H1 (cell line): ENCODE measurements at regions not wholly inside any gene's neighbourhood (a gene's known extent, or its start where the extent isn't known, plus 50 kb on each side); places are given as distances from the start of the nearest gene placed in this dataset.

Experiments used
- CTCF ChIA-PET: fragments of 300-600 bp; sonication (Branson Sonifier 250); formaldehyde crosslinking; loops from one replicate; lab custom pipeline; 2021; ENCODE audit not compliant: partially characterized antibody; lab: Charles Lee
- POLR2A ChIA-PET: fragments of 300-600 bp; sonication (Branson Sonifier 250); formaldehyde crosslinking; loops from one replicate; lab custom pipeline; 2021; ENCODE audit warnings: inconsistent platforms; ENCODE audit not compliant: partially characterized antibody; lab: Charles Lee
- DNase-seq, 2 experiments: peaks; one replicate each; pipeline versions ENCODE4 v3.0.0 to v3.0.0-alpha.2; 2010 to 2022; ENCODE audit warnings: low spot score in 2 of 2, low read depth in 1 of 2, mixed read lengths in 1 of 2
- FAIRE-seq: peaks from 2 replicates; lab custom pipeline; 2011; peaks lifted over from hg19 to GRCh38; lab: Jason Lieb, UNC
- H2AFZ ChIP-seq: 2 replicates; pipeline ENCODE4 v1.8.1; 2012; ENCODE audit warnings: low read length, inconsistent platforms
- H2AK5ac ChIP-seq: 2 replicates; pipeline ENCODE4 v1.6.1; 2013; ENCODE audit warnings: low read depth, low read length
- H2BK120ac ChIP-seq: replicated peaks from 2 replicates; pipeline ENCODE3; 2013; ENCODE audit warnings: low read depth, low read length, inconsistent platforms
- H2BK12ac ChIP-seq: 2 replicates; pipeline ENCODE4 v1.6.1; 2013; ENCODE audit warnings: low read depth, low read length
- H2BK15ac ChIP-seq: 2 replicates; pipeline ENCODE4 v1.6.1; 2013; ENCODE audit warnings: low read length
- H2BK20ac ChIP-seq: 2 replicates; pipeline ENCODE4 v1.6.1; 2013; ENCODE audit warnings: low read length
- H2BK5ac ChIP-seq: 2 replicates; pipeline ENCODE4 v1.6.1; 2013; ENCODE audit warnings: low read depth, low read length
- H3K14ac ChIP-seq: 2 replicates; pipeline ENCODE4 v1.6.1; 2013; ENCODE audit warnings: inconsistent platforms; ENCODE audit not compliant: insufficient read length
- H3K18ac ChIP-seq: 2 replicates; pipeline ENCODE4 v1.6.1; 2013; ENCODE audit warnings: low read length; ENCODE audit errors: extremely low read depth
- H3K23ac ChIP-seq: 2 replicates; pipeline ENCODE4 v1.6.1; 2013; ENCODE audit warnings: inconsistent platforms; ENCODE audit not compliant: insufficient read length
- H3K23me2 ChIP-seq: 2 replicates; pipeline ENCODE4 v1.6.1; 2013; ENCODE audit warnings: low read depth, low read length
- H3K27ac ChIP-seq: 2 replicates; pipeline ENCODE4 v1.6.1; 2011; ENCODE audit warnings: low read depth, low read length, inconsistent platforms
- H3K27me3 ChIP-seq, 4 experiments: replicated peaks in 1 of 4; 1 replicate in 1 of 4; 2 replicates in 3 of 4; pipeline versions ENCODE4 v1.6.1 to v1.8.1; 2011 to 2013; ENCODE audit warnings: low read length in 3 of 4, mild to moderate bottlenecking in 3 of 4, inconsistent platforms in 2 of 4, mixed read lengths in 2 of 4, moderate library complexity in 1 of 4; ENCODE audit not compliant: control insufficient read depth in 3 of 4, insufficient read depth in 3 of 4; ENCODE audit errors: extremely low read depth in 1 of 4
- H3K36me3 ChIP-seq, 4 experiments: 2 replicates each; pipeline versions ENCODE4 v1.6.1 to v1.8.1; 2011 to 2013; ENCODE audit warnings: mild to moderate bottlenecking in 4 of 4, low read length in 3 of 4, moderate library complexity in 2 of 4, control low read depth in 1 of 4, inconsistent platforms in 1 of 4; ENCODE audit not compliant: insufficient read depth in 4 of 4, control insufficient read depth in 2 of 4
- H3K4ac ChIP-seq: replicated peaks from 2 replicates; pipeline ENCODE3; 2013; ENCODE audit warnings: low read length, low read depth, mixed read lengths, inconsistent platforms; ENCODE audit not compliant: insufficient read length
- H3K4me1 ChIP-seq, 4 experiments: replicated peaks in 1 of 4; 1 replicate in 1 of 4; 2 replicates in 3 of 4; pipeline versions ENCODE4 v1.6.1 to v1.8.1; 2011 to 2013; ENCODE audit warnings: low read length in 3 of 4, inconsistent platforms in 2 of 4, mixed read lengths in 1 of 4; ENCODE audit not compliant: insufficient read depth in 4 of 4, control insufficient read depth in 3 of 4
- H3K4me2 ChIP-seq, 2 experiments: 2 replicates each; pipeline versions ENCODE4 v1.6.1 to v1.8.1; 2011 to 2013; ENCODE audit warnings: low read depth in 2 of 2, low read length in 2 of 2, control low read depth in 1 of 2, inconsistent platforms in 1 of 2, mild to moderate bottlenecking in 1 of 2; ENCODE audit not compliant: insufficient read depth in 1 of 2
- H3K4me3 ChIP-seq, 4 experiments: fragments of 200-600, 300-600 bp in 1 of 4; sonication (generic), shearing (Covaris generic), sonication (Bioruptor Twin) in 1 of 4; 2 replicates each; pipeline versions ENCODE4 v1.5.1 to v1.8.1; 2011 to 2016; ENCODE audit warnings: low read length in 4 of 4, low read depth in 3 of 4, control low read depth in 2 of 4, inconsistent platforms in 2 of 4, mild to moderate bottlenecking in 2 of 4, mixed read lengths in 1 of 4, moderate library complexity in 1 of 4; ENCODE audit not compliant: insufficient read depth in 2 of 4; ENCODE audit errors: extremely low read depth in 1 of 4
- H3K56ac ChIP-seq: replicated peaks from 2 replicates; pipeline ENCODE3; 2013; ENCODE audit warnings: low read depth, mild to moderate bottlenecking, mixed read lengths, low read length, inconsistent platforms; ENCODE audit not compliant: insufficient read length
- H3K79me1 ChIP-seq: 2 replicates; pipeline ENCODE4 v1.6.1; 2013; ENCODE audit warnings: low read depth, low read length, control low read depth
- H3K79me2 ChIP-seq, 2 experiments: 2 replicates each; pipeline versions ENCODE4 v1.6.1 to v1.8.1; 2012 to 2013; ENCODE audit warnings: low read length in 2 of 2, mild to moderate bottlenecking in 2 of 2, inconsistent platforms in 1 of 2; ENCODE audit not compliant: insufficient read depth in 2 of 2, control insufficient read depth in 1 of 2
- H3K9ac ChIP-seq, 4 experiments: replicated peaks in 1 of 4; 1 replicate in 1 of 4; 2 replicates in 3 of 4; pipeline versions ENCODE4 v1.6.1 to v1.8.1; 2011 to 2013; ENCODE audit warnings: low read depth in 3 of 4, low read length in 3 of 4, control low read depth in 2 of 4, mild to moderate bottlenecking in 2 of 4, moderate library complexity in 2 of 4, inconsistent platforms in 1 of 4; ENCODE audit errors: extremely low read depth in 1 of 4
- H3K9me3 ChIP-seq, 2 experiments: 2 replicates each; pipeline versions ENCODE4 v1.6.1 to v1.8.1; 2012 to 2013; ENCODE audit warnings: mild to moderate bottlenecking in 2 of 2, moderate library complexity in 2 of 2, control low read depth in 1 of 2, inconsistent platforms in 1 of 2, low read depth in 1 of 2, low read length in 1 of 2, mixed read lengths in 1 of 2; ENCODE audit not compliant: insufficient read depth in 2 of 2
- H4K20me1 ChIP-seq, 2 experiments: replicated peaks in 1 of 2; 2 replicates each; pipeline versions ENCODE3 to v1.8.1; 2011 to 2013; ENCODE audit warnings: inconsistent platforms in 2 of 2, low read length in 2 of 2, mild to moderate bottlenecking in 1 of 2; ENCODE audit not compliant: insufficient read depth in 2 of 2, control insufficient read depth in 1 of 2
- H4K5ac ChIP-seq: 2 replicates; pipeline ENCODE4 v1.6.1; 2013; ENCODE audit warnings: low read length, low read depth, mixed read lengths, inconsistent platforms; ENCODE audit not compliant: insufficient read length
- H4K8ac ChIP-seq: 2 replicates; pipeline ENCODE4 v1.8.0; 2013; ENCODE audit warnings: mild to moderate bottlenecking, moderate library complexity, low read length, inconsistent platforms; ENCODE audit not compliant: insufficient read depth; ENCODE audit errors: extremely low read depth
- H4K91ac ChIP-seq: replicated peaks from 2 replicates; pipeline ENCODE3; 2013; ENCODE audit warnings: low read length, mixed read lengths, inconsistent platforms; ENCODE audit not compliant: insufficient read length
- CBX5 ChIP-seq: fragments of 300-800, 300-1000 bp; sonication (generic); IDR thresholded peaks from 2 replicates; pipeline ENCODE4 v1.7.1; 2016; ENCODE audit warnings: antibody characterized with exemption, low read length, low read depth
- CHD2 ChIP-seq: IDR thresholded peaks from 2 replicates; pipeline ENCODE4 v1.6.1; 2012; ENCODE audit warnings: low read length, improper control_type of control experiment
- CREB1 ChIP-seq: IDR thresholded peaks from 2 replicates; pipeline ENCODE4 v1.6.1; 2012; ENCODE audit warnings: inconsistent platforms
- KDM4A ChIP-seq: IDR thresholded peaks from one replicate; pipeline ENCODE4 v1.7.1; 2012; ENCODE audit warnings: low read depth, mild to moderate bottlenecking, moderate library complexity, low read length, inconsistent platforms; ENCODE audit not compliant: severe bottlenecking
- RAD21 ChIP-seq, 2 experiments: IDR thresholded peaks in 1 of 2; conservative IDR thresholded peaks in 1 of 2; 2 replicates each; pipeline ENCODE4 v1.6.1; 2011; ENCODE audit warnings: low read depth in 2 of 2, low read length in 2 of 2, improper control_type of control experiment in 1 of 2, inconsistent platforms in 1 of 2, mild to moderate bottlenecking in 1 of 2, moderate library complexity in 1 of 2
- SAP30 ChIP-seq: fragments of 300-600 bp; sonication (generic); IDR thresholded peaks from 2 replicates; pipeline ENCODE4 v1.7.1; 2012; ENCODE audit warnings: low read length, moderate library complexity, mild to moderate bottlenecking, inconsistent platforms; ENCODE audit not compliant: insufficient read depth, insufficient replicate concordance
- SP1 ChIP-seq: IDR thresholded peaks from 2 replicates; pipeline ENCODE4 v1.6.1; 2011; ENCODE audit warnings: low read depth, low read length
- SUZ12 ChIP-seq: fragments of 200-600 bp; sonication (generic); IDR thresholded peaks from 2 replicates; pipeline ENCODE4 v1.6.1; 2012; ENCODE audit warnings: mild to moderate bottlenecking, inconsistent platforms, low read length, moderate library complexity, mixed read lengths
- TEAD4 ChIP-seq: IDR thresholded peaks from 2 replicates; pipeline ENCODE4 v1.6.1; 2012; ENCODE audit warnings: low read depth, low read length, inconsistent platforms, mixed read lengths
- WGBS, 2 experiments: shearing (Covaris generic) in 1 of 2; methylation state at CpG; one replicate each; pipeline versions ENCODE4 v1.1.6 to v1.1.7; 2013 to 2015; ENCODE audit warnings: low lambda C conversion rate in 2 of 2, mixed read lengths in 2 of 2, inconsistent platforms in 1 of 2, low coverage in 1 of 2, missing lambda C conversion rate in 1 of 2; ENCODE audit not compliant: insufficient replicate concordance in 2 of 2, insufficient coverage in 1 of 2, insufficient read length in 1 of 2; ENCODE audit errors: extremely low coverage in 1 of 2, missing lambda C conversion rate in 1 of 2; 5-methylcytosine and 5-hydroxymethylcytosine counted together
- TF ChIP-seq, protein P1 (sequence below), 3 experiments: IDR thresholded peaks; 1 replicate in 2 of 3; 2 replicates in 1 of 3; pipeline versions ENCODE4 v1.5.1 to v1.6.1; 2011; ENCODE audit warnings: low read length in 3 of 3, mild to moderate bottlenecking in 3 of 3, inconsistent platforms in 2 of 3, low read depth in 1 of 3, moderate library complexity in 1 of 3; ENCODE audit not compliant: insufficient read depth in 1 of 3; ENCODE audit errors: control extremely low read depth in 1 of 3
- TF ChIP-seq, protein P2 (sequence below): IDR thresholded peaks from 2 replicates; pipeline ENCODE4 v1.6.1; 2011; ENCODE audit warnings: low read depth, mild to moderate bottlenecking, low read length; ENCODE audit not compliant: insufficient read depth

DNA sequence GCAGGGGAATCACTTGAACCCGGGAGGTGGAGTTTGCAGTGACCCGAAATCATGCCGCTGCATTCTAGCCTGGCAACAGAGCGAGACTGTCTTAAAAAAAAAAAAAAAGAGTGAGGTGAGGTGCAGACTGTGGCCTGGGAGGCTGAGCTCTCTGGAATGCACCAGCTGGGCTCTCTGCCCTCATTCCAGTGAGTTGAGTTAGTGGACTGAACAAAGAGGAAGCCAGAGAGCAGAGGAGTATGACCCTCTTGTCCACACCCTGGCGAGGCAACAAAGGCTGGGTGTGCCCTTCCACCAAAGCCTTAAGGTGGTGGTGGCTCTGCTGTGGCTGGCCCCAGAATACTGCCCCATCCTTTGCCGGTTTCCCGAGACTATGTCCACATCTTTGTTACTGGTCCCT, 71.3 kb upstream of the ACKR3 start:
- no peak overlapping the region for H3K4ac ChIP-seq
- H3K14ac ChIP-seq = no peak overlapping the region
- no peak overlapping the region for H2BK12ac ChIP-seq
- no peaks in the 10 kb centered on the region for H3K23me2 ChIP-seq
- H4K5ac ChIP-seq = no peak overlapping the region
- H2BK5ac ChIP-seq = no peak overlapping the region
- no peak for DNase-seq
- H2BK120ac ChIP-seq = no peak overlapping the region
- no peaks in the 10 kb centered on the region for H3K36me3 ChIP-seq
- CTCF ChIA-PET = interaction anchor here (1.9 kb wide), 1 partner anchor 14 kb away, joined by 5 read pairs; no protein-coding TSS in a partner anchor
- no peak overlapping the region for H4K8ac ChIP-seq
- H3K18ac ChIP-seq = no peak overlapping the region
- no peak for FAIRE-seq
- 96% methylated on average over 4 of the region's 7 CpGs; no CpG with 5 or more reads in 1 of the 2 experiments for WGBS, 2 experiments
- no peak overlapping the region for H3K9ac ChIP-seq
- no peak overlapping the region for H3K4me2 ChIP-seq
- no peaks in the 10 kb centered on the region for H3K9me3 ChIP-seq
- no peaks in the 10 kb centered on the region for H3K4me1 ChIP-seq
- no peak overlapping the region for H2AFZ ChIP-seq
- H2BK15ac ChIP-seq = no peak overlapping the region
- no peaks in the 10 kb centered on the region for H3K79me1 ChIP-seq
- H3K27ac ChIP-seq = no peak overlapping the region
- POLR2A ChIA-PET = no interaction called here
- H3K56ac ChIP-seq = no peak overlapping the region
- H4K20me1 ChIP-seq = no peaks in the 10 kb centered on the region
- H3K79me2 ChIP-seq = no peaks in the 10 kb centered on the region
- no peaks in the 10 kb centered on the region for H3K27me3 ChIP-seq
- no peak overlapping the region for H4K91ac ChIP-seq
- H3K4me3 ChIP-seq = no peak overlapping the region
- H2BK20ac ChIP-seq = no peak overlapping the region
- H3K23ac ChIP-seq = no peak overlapping the region
- no peak overlapping the region for H2AK5ac ChIP-seq
- no peak for TF ChIP-seq SP1
- no peak for TF ChIP-seq CREB1
- no peak for TF ChIP-seq KDM4A
- no peak for TF ChIP-seq SUZ12
- TF ChIP-seq, protein P1, sequence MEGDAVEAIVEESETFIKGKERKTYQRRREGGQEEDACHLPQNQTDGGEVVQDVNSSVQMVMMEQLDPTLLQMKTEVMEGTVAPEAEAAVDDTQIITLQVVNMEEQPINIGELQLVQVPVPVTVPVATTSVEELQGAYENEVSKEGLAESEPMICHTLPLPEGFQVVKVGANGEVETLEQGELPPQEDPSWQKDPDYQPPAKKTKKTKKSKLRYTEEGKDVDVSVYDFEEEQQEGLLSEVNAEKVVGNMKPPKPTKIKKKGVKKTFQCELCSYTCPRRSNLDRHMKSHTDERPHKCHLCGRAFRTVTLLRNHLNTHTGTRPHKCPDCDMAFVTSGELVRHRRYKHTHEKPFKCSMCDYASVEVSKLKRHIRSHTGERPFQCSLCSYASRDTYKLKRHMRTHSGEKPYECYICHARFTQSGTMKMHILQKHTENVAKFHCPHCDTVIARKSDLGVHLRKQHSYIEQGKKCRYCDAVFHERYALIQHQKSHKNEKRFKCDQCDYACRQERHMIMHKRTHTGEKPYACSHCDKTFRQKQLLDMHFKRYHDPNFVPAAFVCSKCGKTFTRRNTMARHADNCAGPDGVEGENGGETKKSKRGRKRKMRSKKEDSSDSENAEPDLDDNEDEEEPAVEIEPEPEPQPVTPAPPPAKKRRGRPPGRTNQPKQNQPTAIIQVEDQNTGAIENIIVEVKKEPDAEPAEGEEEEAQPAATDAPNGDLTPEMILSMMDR (IDR thresholded peaks at IDR 0.05; ENCODE audit: control extremely low read depth in 1 of 3, insufficient read depth in 1 of 3, low read depth in 1 of 3, low read length in 3 of 3) = no peak
- no peak for TF ChIP-seq CBX5
- no peak for TF ChIP-seq SAP30
- TF ChIP-seq, protein P2, sequence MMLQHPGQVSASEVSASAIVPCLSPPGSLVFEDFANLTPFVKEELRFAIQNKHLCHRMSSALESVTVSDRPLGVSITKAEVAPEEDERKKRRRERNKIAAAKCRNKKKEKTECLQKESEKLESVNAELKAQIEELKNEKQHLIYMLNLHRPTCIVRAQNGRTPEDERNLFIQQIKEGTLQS = no peak
- TF ChIP-seq CHD2 = no peak
- TF ChIP-seq TEAD4 = no peak
- no peak for TF ChIP-seq RAD21 (IDR thresholded peaks at IDR 0.05 in 1 of 2, conservative IDR thresholded peaks at IDR 0.05 in 1 of 2; ENCODE audit: low read depth in 2 of 2, low read length in 2 of 2)
